Astrocyte of the spinal cord (primary cell): ENCODE measurements at regions not wholly inside any gene's neighbourhood (a gene's known extent, or its start where the extent isn't known, plus 50 kb on each side); places are given as distances from the start of the nearest gene placed in this dataset.

Source experiments
- DNase-seq: peaks from one replicate; pipeline ENCODE4 v3.0.0; 2011; ENCODE audit warnings: low read depth, low spot score
- H3K4me3 ChIP-seq: 2 replicates; pipeline ENCODE4 v1.5.1; 2011; ENCODE audit warnings: low read depth, mild to moderate bottlenecking, low read length, moderate library complexity
- CTCF ChIP-seq: IDR thresholded peaks from 2 replicates; pipeline ENCODE4 v1.5.1; 2012; ENCODE audit warnings: low read depth, mild to moderate bottlenecking, low read length, inconsistent platforms
- in situ Hi-C: cut with HindIII; loops from 2 replicates; pipeline ENCODE4 v1.10.0; 2017; ENCODE audit warnings: low sequenced_read_pairs

GRCh38 chr11:97883086-97883485, 1137.7 kb upstream of the CNTN5 start:
- TF ChIP-seq CTCF, result no peak
- in situ Hi-C loops, result no loop called here
- H3K4me3 ChIP-seq, result no peak overlapping the region
- DNase-seq, result peak; percentile 20

- H3K4me3 ChIP-seq, result no peak overlapping the region
- no peak for DNase-seq
- no peak for TF ChIP-seq CTCF
- in situ Hi-C loops, result no loop called here
Observed at GRCh38 chr11:97888641-97889040, 1132.1 kb upstream of the CNTN5 start.

- no peak overlapping the region for H3K4me3 ChIP-seq
- TF ChIP-seq CTCF, result no peak
- DNase-seq, result no peak
- in situ Hi-C loops, result no loop called here
Observed at GRCh38 chr11:97890466-97890865, 1130.3 kb upstream of the CNTN5 start.

GRCh38 chr11:97893612-97894011, 1127.1 kb upstream of the CNTN5 start:
- in situ Hi-C loops, result no loop called here
- no peak for TF ChIP-seq CTCF
- DNase-seq, result no peak
- no peak overlapping the region for H3K4me3 ChIP-seq

GRCh38 chr11:97894978-97895377, 1125.8 kb upstream of the CNTN5 start:
- in situ Hi-C loops, result no loop called here
- no peak overlapping the region for H3K4me3 ChIP-seq
- TF ChIP-seq CTCF, result no peak
- DNase-seq, result no peak

GRCh38 chr11:97895572-97895971, 1125.2 kb upstream of the CNTN5 start:
- no peak for TF ChIP-seq CTCF
- no peak for DNase-seq
- in situ Hi-C loops, result no loop called here
- H3K4me3 ChIP-seq, result no peak overlapping the region

- in situ Hi-C loops, result no loop called here
- DNase-seq, result no peak
Observed at GRCh38 chr11:97902828-97903227, 1117.9 kb upstream of the CNTN5 start.

More at GRCh38 chr11:97902828-97903227, 1117.9 kb upstream of the CNTN5 start:
- H3K4me3 ChIP-seq, result no peak overlapping the region
- TF ChIP-seq CTCF, result no peak
